Skeletal muscle satellite cell (primary cell): ENCODE measurements at regions not wholly inside any gene's neighbourhood (a gene's known extent, or its start where the extent isn't known, plus 50 kb on each side); places are given as distances from the start of the nearest gene placed in this dataset.

Experiments
- H3K27me3 ChIP-seq: 2 replicates; pipeline ENCODE4 v1.7.0; 2013; ENCODE audit warnings: low read length; ENCODE audit not compliant: control insufficient read depth, insufficient read depth
- H3K36me3 ChIP-seq: 2 replicates; pipeline ENCODE4 v1.7.0; 2013; ENCODE audit warnings: mild to moderate bottlenecking, control low read depth, low read length; ENCODE audit not compliant: insufficient read depth
- H3K4me1 ChIP-seq: 2 replicates; pipeline ENCODE4 v1.7.0; 2013; ENCODE audit warnings: low read length; ENCODE audit not compliant: control insufficient read depth, insufficient read depth
- H3K4me2 ChIP-seq: 2 replicates; pipeline ENCODE4 v1.7.0; 2013; ENCODE audit warnings: mild to moderate bottlenecking, low read length
- H3K4me3 ChIP-seq: 2 replicates; pipeline ENCODE4 v1.7.0; 2013; ENCODE audit warnings: low read length
- H3K9ac ChIP-seq: 2 replicates; pipeline ENCODE4 v1.7.0; 2013; ENCODE audit warnings: mild to moderate bottlenecking, low read depth, low read length, moderate library complexity
- H3K9me3 ChIP-seq: replicated peaks from 2 replicates; pipeline ENCODE4 v1.7.0; 2013; ENCODE audit warnings: mild to moderate bottlenecking, control low read depth, low read length

- no peak overlapping the region for H3K4me2 ChIP-seq
- H3K9me3 ChIP-seq, result peaks cover 18% of the 10 kb centered on the region
- H3K4me1 ChIP-seq, result no peaks in the 10 kb centered on the region
- no peak overlapping the region for H3K4me3 ChIP-seq
- H3K9ac ChIP-seq, result no peak overlapping the region
- no peaks in the 10 kb centered on the region for H3K36me3 ChIP-seq
- no peaks in the 10 kb centered on the region for H3K27me3 ChIP-seq
Measured at GRCh38 chr22:48083502-48083901, 1321.1 kb downstream of the TBC1D22A start.

GRCh38 chr22:48082284-48082683 is 1319.8 kb downstream of the TBC1D22A start:
- Histone ChIP-seq H3K36me3 (no peaks in the 10 kb centered on the region), H3K27me3 (no peaks in the 10 kb centered on the region), H3K4me2 (no peak overlapping the region), H3K4me3 (no peak overlapping the region), H3K9ac (no peak overlapping the region), H3K4me1 (no peaks in the 10 kb centered on the region), H3K9me3 (peaks cover 18% of the 10 kb centered on the region)

GRCh38 chr22:48081281-48081680 is 1318.8 kb downstream of the TBC1D22A start:
- peaks cover 18% of the 10 kb centered on the region for H3K9me3 ChIP-seq
- no peaks in the 10 kb centered on the region for H3K36me3 ChIP-seq
- no peak overlapping the region for H3K9ac ChIP-seq
- no peaks in the 10 kb centered on the region for H3K27me3 ChIP-seq
- H3K4me2 ChIP-seq, result no peak overlapping the region
- H3K4me1 ChIP-seq, result no peaks in the 10 kb centered on the region
- no peak overlapping the region for H3K4me3 ChIP-seq

GRCh38 chr22:48080316-48081165 is 1318.1 kb downstream of the TBC1D22A start:
- Histone ChIP-seq H3K27me3 (no peaks in the 10 kb centered on the region), H3K9me3 (peaks cover 20% of the 10 kb centered on the region), H3K36me3 (no peaks in the 10 kb centered on the region), H3K4me3 (no peak overlapping the region), H3K4me2 (no peak overlapping the region), H3K9ac (no peak overlapping the region), H3K4me1 (no peaks in the 10 kb centered on the region)

GRCh38 chr22:48079505-48080290 is 1317.2 kb downstream of the TBC1D22A start:
- no peaks in the 10 kb centered on the region for H3K36me3 ChIP-seq
- H3K9ac ChIP-seq, result no peak overlapping the region
- no peaks in the 10 kb centered on the region for H3K27me3 ChIP-seq
- H3K4me2 ChIP-seq, result no peak overlapping the region
- H3K4me1 ChIP-seq, result no peaks in the 10 kb centered on the region
- H3K4me3 ChIP-seq, result no peak overlapping the region
- H3K9me3 ChIP-seq, result peaks cover 29% of the 10 kb centered on the region

GRCh38 chr22:48078825-48079224 is 1316.4 kb downstream of the TBC1D22A start:
- H3K9me3 ChIP-seq, result peaks cover 30% of the 10 kb centered on the region

GRCh38 chr22:48077699-48078098 is 1315.2 kb downstream of the TBC1D22A start:
- no peak overlapping the region for H3K9ac ChIP-seq
- no peaks in the 10 kb centered on the region for H3K4me1 ChIP-seq
- H3K36me3 ChIP-seq, result no peaks in the 10 kb centered on the region
- H3K4me2 ChIP-seq, result no peak overlapping the region
- peaks cover 32% of the 10 kb centered on the region for H3K9me3 ChIP-seq
- H3K27me3 ChIP-seq, result no peaks in the 10 kb centered on the region
- H3K4me3 ChIP-seq, result no peak overlapping the region

More at GRCh38 chr22:48078825-48079224, 1316.4 kb downstream of the TBC1D22A start:
- Histone ChIP-seq H3K4me1 (no peaks in the 10 kb centered on the region), H3K36me3 (no peaks in the 10 kb centered on the region), H3K4me3 (no peak overlapping the region), H3K27me3 (no peaks in the 10 kb centered on the region), H3K4me2 (no peak overlapping the region), H3K9ac (no peak overlapping the region)

- H3K9me3 ChIP-seq, result peaks cover 24% of the 10 kb centered on the region
- H3K9ac ChIP-seq, result no peak overlapping the region
- no peaks in the 10 kb centered on the region for H3K36me3 ChIP-seq
- no peaks in the 10 kb centered on the region for H3K27me3 ChIP-seq
- no peak overlapping the region for H3K4me2 ChIP-seq
- no peaks in the 10 kb centered on the region for H3K4me1 ChIP-seq
- H3K4me3 ChIP-seq, result no peak overlapping the region
Measured at GRCh38 chr22:48076008-48076407, 1313.6 kb downstream of the TBC1D22A start.

- Histone ChIP-seq H3K4me2 (no peak overlapping the region), H3K36me3 (no peaks in the 10 kb centered on the region), H3K9me3 (peaks cover 21% of the 10 kb centered on the region), H3K9ac (no peak overlapping the region), H3K27me3 (no peaks in the 10 kb centered on the region), H3K4me1 (no peaks in the 10 kb centered on the region), H3K4me3 (no peak overlapping the region)
Measured at GRCh38 chr22:48075604-48076003, 1313.2 kb downstream of the TBC1D22A start.

GRCh38 chr22:48072777-48073176 is 1310.3 kb downstream of the TBC1D22A start:
- H3K36me3 ChIP-seq, result no peaks in the 10 kb centered on the region
- peaks cover 14% of the 10 kb centered on the region for H3K9me3 ChIP-seq
- no peaks in the 10 kb centered on the region for H3K27me3 ChIP-seq
- no peak overlapping the region for H3K9ac ChIP-seq
- no peak overlapping the region for H3K4me2 ChIP-seq
- no peak overlapping the region for H3K4me3 ChIP-seq
- H3K4me1 ChIP-seq, result no peaks in the 10 kb centered on the region

- Histone ChIP-seq H3K27me3 (no peaks in the 10 kb centered on the region), H3K9me3 (peaks cover 20% of the 10 kb centered on the region), H3K4me1 (no peaks in the 10 kb centered on the region), H3K9ac (no peak overlapping the region), H3K36me3 (no peaks in the 10 kb centered on the region), H3K4me2 (no peak overlapping the region), H3K4me3 (no peak overlapping the region)
Measured at GRCh38 chr22:48071828-48072227, 1309.4 kb downstream of the TBC1D22A start.
